CD14-positive monocyte (primary cell): ENCODE measurements at regions not wholly inside any gene's neighbourhood (a gene's known extent, or its start where the extent isn't known, plus 50 kb on each side); places are given as distances from the start of the nearest gene placed in this dataset.

Experiments
- DNase-seq, 3 donors: peaks; one replicate each; pipeline ENCODE4 v3.0.0-alpha.2; 2011 to 2022
- H2AFZ ChIP-seq: 2 replicates; pipeline ENCODE4 v1.6.0; 2012; ENCODE audit warnings: mild to moderate bottlenecking, low read depth, low read length, inconsistent platforms; ENCODE audit not compliant: insufficient read depth, poor library complexity, severe bottlenecking
- H3K27ac ChIP-seq, 2 donors: 1 replicate in 1 of 2; 2 replicates in 1 of 2; pipeline ENCODE4 v1.5.1; 2012 to 2013; ENCODE audit warnings: low read length in 2 of 2, control low read depth in 1 of 2, inconsistent platforms in 1 of 2, low read depth in 1 of 2, mild to moderate bottlenecking in 1 of 2
- H3K27me3 ChIP-seq, 2 donors: one replicate each; pipeline versions ENCODE4 v1.6.0 to v1.6.1; 2011 to 2013; ENCODE audit warnings: low read length in 2 of 2; ENCODE audit not compliant: control insufficient read depth in 2 of 2, insufficient read depth in 2 of 2
- H3K36me3 ChIP-seq, 2 donors: replicated peaks in 1 of 2; 1 replicate in 1 of 2; 2 replicates in 1 of 2; pipeline versions ENCODE4 v1.5.1 to v1.6.1; 2012 to 2013; ENCODE audit warnings: low read length in 2 of 2, control low read depth in 1 of 2, inconsistent platforms in 1 of 2, mild to moderate bottlenecking in 1 of 2; ENCODE audit not compliant: insufficient read depth in 2 of 2, control insufficient read depth in 1 of 2
- H3K4me1 ChIP-seq, 2 donors: 1 replicate in 1 of 2; 2 replicates in 1 of 2; pipeline versions ENCODE4 v1.5.1 to v1.6.1; 2012 to 2013; ENCODE audit warnings: low read length in 2 of 2, control low read depth in 1 of 2, inconsistent platforms in 1 of 2, mild to moderate bottlenecking in 1 of 2, moderate library complexity in 1 of 2; ENCODE audit not compliant: insufficient read depth in 2 of 2, control insufficient read depth in 1 of 2
- H3K4me2 ChIP-seq: replicated peaks from 2 replicates; pipeline ENCODE3; 2012; ENCODE audit warnings: low read length, moderate library complexity, mild to moderate bottlenecking; ENCODE audit not compliant: poor library complexity, severe bottlenecking; ENCODE audit errors: extremely low read depth
- H3K4me3 ChIP-seq, 3 experiments: fragments of 200-600 bp in 1 of 3; sonication (generic) in 1 of 3; replicated peaks in 1 of 3; 1 replicate in 2 of 3; 2 replicates in 1 of 3; pipeline ENCODE4 v1.5.1; 2011 to 2013; ENCODE audit warnings: low read length in 3 of 3, mild to moderate bottlenecking in 3 of 3, control low read depth in 2 of 3, low read depth in 2 of 3, inconsistent platforms in 1 of 3, moderate library complexity in 1 of 3
- H3K79me2 ChIP-seq: 2 replicates; pipeline ENCODE4 v1.6.0; 2012; ENCODE audit warnings: mild to moderate bottlenecking, control low read depth, inconsistent platforms, low read length, moderate library complexity; ENCODE audit not compliant: insufficient read depth
- H3K9ac ChIP-seq: 2 replicates; pipeline ENCODE4 v1.6.0; 2017; ENCODE audit warnings: low read length, mild to moderate bottlenecking; ENCODE audit not compliant: insufficient read depth, poor library complexity, severe bottlenecking
- H3K9me3 ChIP-seq, 2 donors: replicated peaks in 1 of 2; 1 replicate in 1 of 2; 2 replicates in 1 of 2; pipeline versions ENCODE4 v1.5.1 to v1.6.1; 2012 to 2013; ENCODE audit warnings: low read length in 2 of 2, control low read depth in 1 of 2; ENCODE audit not compliant: control insufficient read depth in 1 of 2, insufficient read depth in 1 of 2
- H4K20me1 ChIP-seq: 2 replicates; pipeline ENCODE4 v1.6.0; 2012; ENCODE audit warnings: mild to moderate bottlenecking, low read length, control low read depth, moderate library complexity; ENCODE audit not compliant: insufficient read depth
- H3K27ac Mint-ChIP-seq, 7 donors: one replicate each; pipeline ENCODE4 v1.8.0; 2020; ENCODE audit warnings: mild to moderate bottlenecking in 7 of 7, mixed read lengths in 7 of 7, moderate library complexity in 6 of 7, inconsistent platforms in 2 of 7
- H3K27me3 Mint-ChIP-seq, 3 donors: one replicate each; pipeline ENCODE4 v1.8.0; 2021 to 2022; ENCODE audit warnings: low read depth in 3 of 3, mild to moderate bottlenecking in 3 of 3, mixed read lengths in 3 of 3, moderate library complexity in 3 of 3, inconsistent platforms in 1 of 3
- H3K36me3 Mint-ChIP-seq, 2 donors: one replicate each; pipeline ENCODE4 v1.8.0; 2020; ENCODE audit warnings: mixed read lengths in 2 of 2, inconsistent platforms in 1 of 2, mild to moderate bottlenecking in 1 of 2
- H3K4me1 Mint-ChIP-seq: one replicate; pipeline ENCODE4 v1.8.0; 2020; ENCODE audit warnings: mild to moderate bottlenecking, mixed read lengths
- H3K4me3 Mint-ChIP-seq, 2 donors: one replicate each; pipeline ENCODE4 v1.8.0; 2020; ENCODE audit warnings: mild to moderate bottlenecking in 2 of 2, mixed read lengths in 2 of 2, moderate library complexity in 1 of 2
- H3K9me3 Mint-ChIP-seq, 7 donors: one replicate each; pipeline ENCODE4 v1.8.0; 2020 to 2022; ENCODE audit warnings: mixed read lengths in 7 of 7, mild to moderate bottlenecking in 6 of 7, moderate library complexity in 6 of 7, inconsistent platforms in 2 of 7
- CTCF ChIP-seq: fragments of 200-600 bp; IDR thresholded peaks from one replicate; pipeline ENCODE4 v1.8.0; 2022; ENCODE audit warnings: antibody characterized with exemption, mild to moderate bottlenecking
- WGBS: methylation state at CpG from one replicate; pipeline ENCODE4 v1.1.5; 2013; ENCODE audit warnings: missing lambda C conversion rate; ENCODE audit not compliant: insufficient coverage; 5-methylcytosine and 5-hydroxymethylcytosine counted together
- intact Hi-C, 2 donors: fragments of 100-400 bp; cut with micrococcal nuclease; formaldehyde crosslinking; loops; one replicate each; pipeline versions ENCODE4 v1.15.0 to v1.15.1; 2023

GRCh38 chr2:37425408-37425807 is 81.0 kb downstream of the QPCT start:
- 85% methylated on average over 2 of the region's 3 CpGs for WGBS
- Histone ChIP-seq H3K4me1 (no peaks in the 10 kb centered on the region), H3K27me3 (no peaks in the 10 kb centered on the region), H3K27ac (no peak overlapping the region), H2AFZ (no peak overlapping the region), H3K79me2 (no peaks in the 10 kb centered on the region), H3K9ac (no peak overlapping the region), H3K9me3 (no peaks in the 10 kb centered on the region), H4K20me1 (no peaks in the 10 kb centered on the region), H3K4me3 (no peak overlapping the region), H3K4me2 (no peak overlapping the region), H3K36me3 (no peaks in the 10 kb centered on the region)
- Mint-ChIP-seq H3K4me1 (no peaks in the 10 kb centered on the region), H3K9me3 (peaks cover 0 to 8% (median 5%) of the 10 kb centered on the region in 7 donors), H3K4me3 (no peak overlapping the region), H3K27ac (no peak overlapping the region), H3K27me3 (peaks cover 0 to 5% (median 2%) of the 10 kb centered on the region in 3 donors), H3K36me3 (no peaks in the 10 kb centered on the region)
- no peak for TF ChIP-seq CTCF
- DNase-seq, result no peak
- intact Hi-C loops, result no loop called here

DNA sequence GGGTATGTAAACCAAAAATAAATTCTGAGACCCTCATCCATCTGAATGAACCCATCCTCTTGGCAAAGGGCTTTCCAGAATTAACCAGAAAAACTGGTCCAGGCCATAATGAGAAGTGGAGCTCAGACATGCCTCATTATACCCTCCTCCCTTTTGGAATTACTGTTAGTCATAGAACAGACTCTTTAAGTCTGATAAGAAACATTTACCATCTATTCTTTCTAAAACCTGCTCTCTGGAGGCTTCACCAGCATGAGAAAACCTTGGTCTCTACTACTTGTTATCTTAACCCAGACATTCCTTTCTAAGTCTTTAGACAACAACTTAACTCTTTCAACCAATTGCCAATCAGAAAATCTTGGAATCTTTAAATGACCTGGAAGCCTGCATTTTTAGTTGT is 82.8 kb downstream of the QPCT start:
- no peaks in the 10 kb centered on the region for H3K4me1 Mint-ChIP-seq
- no peaks in the 10 kb centered on the region for H3K9me3 ChIP-seq
- no peak for TF ChIP-seq CTCF
- no peaks in the 10 kb centered on the region for H3K36me3 Mint-ChIP-seq
- no peak overlapping the region for H3K27ac ChIP-seq
- DNase-seq, result no peak
- H3K27me3 Mint-ChIP-seq, result peaks cover 1 to 2% (median 2%) of the 10 kb centered on the region in 3 donors
- intact Hi-C loops, result no loop called here
- H3K9me3 Mint-ChIP-seq, result peaks cover 0 to 11% (median 5%) of the 10 kb centered on the region in 7 donors
- H3K27ac Mint-ChIP-seq, result no peak overlapping the region
- H4K20me1 ChIP-seq, result no peaks in the 10 kb centered on the region
- H3K4me3 ChIP-seq, result no peak overlapping the region
- no peaks in the 10 kb centered on the region for H3K79me2 ChIP-seq
- no peaks in the 10 kb centered on the region for H3K27me3 ChIP-seq
- H3K4me2 ChIP-seq, result no peak overlapping the region
- H3K9ac ChIP-seq, result no peak overlapping the region
- H2AFZ ChIP-seq, result no peak overlapping the region
- H3K4me3 Mint-ChIP-seq, result no peak overlapping the region
- H3K4me1 ChIP-seq, result no peaks in the 10 kb centered on the region
- no peaks in the 10 kb centered on the region for H3K36me3 ChIP-seq
